H9 (cell line): ENCODE measurements at regions not wholly inside any gene's neighbourhood (a gene's known extent, or its start where the extent isn't known, plus 50 kb on each side); places are given as distances from the start of the nearest gene placed in this dataset.
"Not testable (repeated sequence)": the region's sequence is repeated elsewhere in the genome, so short reads cannot be mapped to it uniquely, and the experiment has no call there.

ENCODE experiments used
- DNase-seq: peaks from one replicate; pipeline ENCODE4 v3.0.0-alpha.2; 2017
- H2AFZ ChIP-seq: one replicate; pipeline ENCODE4 v1.6.1; 2013; ENCODE audit warnings: mild to moderate bottlenecking, low read length, control low read depth, moderate library complexity
- H2AK5ac ChIP-seq: 2 replicates; pipeline ENCODE4 v1.6.1; 2013; ENCODE audit warnings: low read length, control low read depth, mixed read lengths; ENCODE audit not compliant: insufficient read length
- H2BK120ac ChIP-seq: one replicate; pipeline ENCODE4 v1.6.1; 2013; ENCODE audit warnings: low read depth, mild to moderate bottlenecking, low read length, control low read depth, inconsistent platforms; ENCODE audit not compliant: poor library complexity, severe bottlenecking
- H2BK12ac ChIP-seq: 2 replicates; pipeline ENCODE4 v1.6.1; 2013; ENCODE audit warnings: low read length, control low read depth, mixed read lengths, low read depth; ENCODE audit not compliant: insufficient read length
- H2BK15ac ChIP-seq: 2 replicates; pipeline ENCODE4 v1.6.1; 2013; ENCODE audit warnings: low read depth, low read length, control low read depth
- H2BK20ac ChIP-seq: one replicate; pipeline ENCODE4 v1.6.1; 2013; ENCODE audit warnings: low read depth, mild to moderate bottlenecking, low read length, control low read depth, inconsistent platforms; ENCODE audit not compliant: poor library complexity, severe bottlenecking
- H2BK5ac ChIP-seq: 2 replicates; pipeline ENCODE4 v1.6.1; 2013; ENCODE audit warnings: low read length, control low read depth, mixed read lengths; ENCODE audit not compliant: insufficient read length
- H3K14ac ChIP-seq: 2 replicates; pipeline ENCODE4 v1.6.1; 2013; ENCODE audit warnings: low read length, control low read depth; ENCODE audit not compliant: insufficient read depth
- H3K18ac ChIP-seq: 2 replicates; pipeline ENCODE4 v1.6.1; 2013; ENCODE audit warnings: low read depth, mild to moderate bottlenecking, mixed read lengths, low read length, control low read depth; ENCODE audit not compliant: insufficient read length
- H3K23ac ChIP-seq: 2 replicates; pipeline ENCODE4 v1.6.1; 2013; ENCODE audit warnings: low read length, control low read depth, mixed read lengths, low read depth; ENCODE audit not compliant: insufficient read length
- H3K23me2 ChIP-seq: 2 replicates; pipeline ENCODE4 v1.6.1; 2013; ENCODE audit warnings: low read depth, mild to moderate bottlenecking, mixed read lengths, low read length, control low read depth; ENCODE audit not compliant: insufficient read length, poor library complexity, severe bottlenecking
- H3K27ac ChIP-seq: 2 replicates; pipeline ENCODE4 v1.5.1; 2013; ENCODE audit warnings: low read length, control low read depth, mixed read lengths, low read depth; ENCODE audit not compliant: insufficient read length
- H3K27me3 ChIP-seq: 2 replicates; pipeline ENCODE4 v1.6.1; 2013; ENCODE audit warnings: low read length, control low read depth, inconsistent platforms; ENCODE audit not compliant: insufficient read depth
- H3K4ac ChIP-seq: 2 replicates; pipeline ENCODE4 v1.6.1; 2013; ENCODE audit warnings: low read depth, mild to moderate bottlenecking, control low read depth, inconsistent platforms, low read length, moderate library complexity
- H3K4me1 ChIP-seq: 2 replicates; pipeline ENCODE4 v1.6.1; 2013; ENCODE audit warnings: low read length, control low read depth, inconsistent platforms; ENCODE audit not compliant: insufficient read depth
- H3K4me2 ChIP-seq: 2 replicates; pipeline ENCODE4 v1.6.1; 2013; ENCODE audit warnings: low read length, control low read depth, mixed read lengths; ENCODE audit not compliant: insufficient read length, insufficient read depth
- H3K56ac ChIP-seq: 2 replicates; pipeline ENCODE4 v1.6.1; 2013; ENCODE audit warnings: low read depth, mild to moderate bottlenecking, mixed read lengths, low read length, control low read depth; ENCODE audit not compliant: insufficient read length
- H3K79me1 ChIP-seq: 2 replicates; pipeline ENCODE4 v1.6.1; 2013; ENCODE audit warnings: low read depth, mild to moderate bottlenecking, moderate library complexity, low read length, control low read depth, inconsistent platforms; ENCODE audit not compliant: insufficient read depth, poor library complexity, severe bottlenecking
- H3K79me2 ChIP-seq: 2 replicates; pipeline ENCODE4 v1.6.1; 2013; ENCODE audit warnings: low read length, control low read depth, inconsistent platforms; ENCODE audit not compliant: insufficient read depth
- H3K9ac ChIP-seq: 2 replicates; pipeline ENCODE4 v1.6.1; 2013; ENCODE audit warnings: low read length, control low read depth, mixed read lengths; ENCODE audit not compliant: insufficient read length; ENCODE audit errors: extremely low read depth
- H3K9me3 ChIP-seq: one replicate; pipeline ENCODE4 v1.6.1; 2013; ENCODE audit warnings: low read depth, low read length, inconsistent platforms; ENCODE audit not compliant: control insufficient read depth
- H3T11ph ChIP-seq: one replicate; pipeline ENCODE4 v1.6.1; 2013; ENCODE audit warnings: mild to moderate bottlenecking, low read length, control low read depth, inconsistent platforms
- H4K20me1 ChIP-seq: one replicate; pipeline ENCODE4 v1.6.1; 2013; ENCODE audit not compliant: control insufficient read depth, insufficient read length, insufficient read depth
- H4K5ac ChIP-seq: 2 replicates; pipeline ENCODE4 v1.6.1; 2013; ENCODE audit warnings: low read depth, mild to moderate bottlenecking, mixed read lengths, low read length, control low read depth; ENCODE audit not compliant: insufficient read length
- H4K8ac ChIP-seq: replicated peaks from 2 replicates; pipeline ENCODE4 v1.6.1; 2013; ENCODE audit warnings: low read length, control low read depth, mixed read lengths, low read depth; ENCODE audit not compliant: insufficient read length
- H4K91ac ChIP-seq: 2 replicates; pipeline ENCODE4 v1.6.1; 2013; ENCODE audit warnings: low read depth, mild to moderate bottlenecking, moderate library complexity, mixed read lengths, low read length, control low read depth; ENCODE audit not compliant: insufficient read length
- H3K27ac Mint-ChIP-seq, 3 experiments: 2 replicates in 2 of 3; 3 replicates in 1 of 3; pipeline ENCODE4 v1.8.0; 2020 to 2021; ENCODE audit warnings: mixed read lengths in 3 of 3, mild to moderate bottlenecking in 1 of 3, moderate library complexity in 1 of 3
- H3K27me3 Mint-ChIP-seq: 2 replicates; pipeline ENCODE4 v1.8.0; 2021; ENCODE audit warnings: low read depth, mild to moderate bottlenecking, moderate library complexity, mixed read lengths
- H3K36me3 Mint-ChIP-seq, 3 experiments: 2 replicates in 2 of 3; 3 replicates in 1 of 3; pipeline ENCODE4 v1.8.0; 2020 to 2021; ENCODE audit warnings: low read depth in 3 of 3, mixed read lengths in 3 of 3; ENCODE audit not compliant: insufficient read depth in 1 of 3
- H3K4me1 Mint-ChIP-seq, 2 experiments: 2 replicates each; pipeline ENCODE4 v1.8.0; 2020; ENCODE audit warnings: mixed read lengths in 2 of 2
- H3K4me3 Mint-ChIP-seq, 2 experiments: 2 replicates in 1 of 2; 3 replicates in 1 of 2; pipeline ENCODE4 v1.8.0; 2020 to 2021; ENCODE audit warnings: mild to moderate bottlenecking in 2 of 2, mixed read lengths in 2 of 2, moderate library complexity in 1 of 2
- H3K9me3 Mint-ChIP-seq, 2 experiments: 2 replicates in 1 of 2; 3 replicates in 1 of 2; pipeline ENCODE4 v1.8.0; 2020; ENCODE audit warnings: mild to moderate bottlenecking in 2 of 2, mixed read lengths in 2 of 2, moderate library complexity in 1 of 2
- CTCF ChIP-seq: fragments of 200-600 bp; sonication (generic); conservative IDR thresholded peaks from 3 replicates; pipeline ENCODE4 v1.8.0; 2021; ENCODE audit warnings: antibody characterized with exemption, mild to moderate bottlenecking
- WGBS: extraction: QIAGEN DNeasy Blood & Tissue Kit; methylation state at CpG from one replicate; pipeline ENCODE4 v1.1.7; 2013; ENCODE audit warnings: missing lambda C conversion rate, low lambda C conversion rate, mixed read lengths; ENCODE audit not compliant: insufficient read length; ENCODE audit errors: extremely low coverage; 5-methylcytosine and 5-hydroxymethylcytosine counted together

GRCh38 chr7:125184801-125185200, 255.2 kb upstream of the POT1 start:
- Histone ChIP-seq H3K4me1 (no peaks in the 10 kb centered on the region), H3K79me1 (no peaks in the 10 kb centered on the region), H4K91ac (no peak overlapping the region), H3K4ac (no peak overlapping the region), H3K27me3 (no peaks in the 10 kb centered on the region), H2AFZ (no peak overlapping the region), H2BK20ac (no peak overlapping the region), H3K9ac (no peak overlapping the region), H2BK15ac (no peak overlapping the region), H2BK5ac (no peak overlapping the region), H3K79me2 (no peaks in the 10 kb centered on the region), H3K27ac (no peak overlapping the region), H3K4me2 (no peak overlapping the region), H3K9me3 (no peaks in the 10 kb centered on the region), H2BK12ac (no peak overlapping the region), H4K5ac (no peak overlapping the region), H3T11ph (no peak overlapping the region), H3K23me2 (no peaks in the 10 kb centered on the region), H3K18ac (no peak overlapping the region), H3K56ac (no peak overlapping the region), H4K20me1 (no peaks in the 10 kb centered on the region), H4K8ac (no peak overlapping the region), H2BK120ac (no peak overlapping the region), H2AK5ac (no peak overlapping the region), H3K14ac (no peak overlapping the region), H3K23ac (no peak overlapping the region)
- no peak overlapping the region for H3K4me3 Mint-ChIP-seq
- WGBS = no CpG with 5 or more reads among the region's 1 CpG
- TF ChIP-seq CTCF = no peak
- DNase-seq = no peak
- peaks cover 2 to 6% of the 10 kb centered on the region in 2 experiments; a peak in 2 of 4 replicates for H3K4me1 Mint-ChIP-seq
- no peaks in the 10 kb centered on the region for H3K27me3 Mint-ChIP-seq
- no peak overlapping the region for H3K27ac Mint-ChIP-seq
- H3K9me3 Mint-ChIP-seq = peaks cover 0 to 3% of the 10 kb centered on the region in 2 experiments; a peak in 2 of 5 replicates
- peaks cover 0 to 12% (median 6%) of the 10 kb centered on the region in 3 experiments; a peak in 3 of 7 replicates for H3K36me3 Mint-ChIP-seq

- H2BK15ac ChIP-seq, H3K9ac ChIP-seq, H3K23me2 ChIP-seq, H3K4me1 ChIP-seq, H3K79me1 ChIP-seq, H3K9me3 ChIP-seq, H3K56ac ChIP-seq, H3K9me3 Mint-ChIP-seq, H3K4me2 ChIP-seq, H2BK120ac ChIP-seq, H3K4ac ChIP-seq, H2BK5ac ChIP-seq, H3K27me3 ChIP-seq, H2AK5ac ChIP-seq, H3K27me3 Mint-ChIP-seq, H4K8ac ChIP-seq, H2BK20ac ChIP-seq, H3K27ac ChIP-seq, H3K79me2 ChIP-seq, H3T11ph ChIP-seq, H3K23ac ChIP-seq, H4K20me1 ChIP-seq, H3K4me1 Mint-ChIP-seq: not testable (repeated sequence)
- peaks cover 0 to 15% (median 5%) of the 10 kb centered on the region in 3 experiments; a peak in 4 of 7 replicates for H3K36me3 Mint-ChIP-seq
- H3K27ac Mint-ChIP-seq = peak overlapping the region in 1 of 3 experiments; percentile 27; a peak in 2 of 7 replicates
- Histone ChIP-seq H2AFZ (peak overlapping the region; percentile 83), H3K14ac (peak overlapping the region; percentile 88; the same call in 1 of the 2 replicates), H3K18ac (peak overlapping the region; percentile 67), H4K91ac (peak overlapping the region; percentile 69), H2BK12ac (peak overlapping the region; percentile 83), H4K5ac (peak overlapping the region; percentile 60)
- no CpG with 5 or more reads among the region's 26 CpGs for WGBS
- 0 out of 5 replicates have a peak overlapping the region, but pooled peaks of 1 of the 2 experiments have one; percentile 7 for H3K4me3 Mint-ChIP-seq
- DNase-seq = peak; percentile 69
These were observed 252.1 kb upstream of the POT1 start for GRCh38 chr7:125181569-125182267.
